ENCODE measurements at regions not wholly inside any gene's neighbourhood (a gene's known extent, or its start where the extent isn't known, plus 50 kb on each side); places are given as distances from the start of the nearest gene placed in this dataset.

- TF ChIP-seq POLR2A (IDR thresholded peaks at IDR 0.05; ENCODE audit: low read length), result no peak
- no peak for TF ChIP-seq GATA1 (IDR thresholded peaks at IDR 0.05; ENCODE audit: low read depth, low read length)
These were observed 71.8 kb upstream of the SIRPA start for GRCh38 chr20:1823450-1823844.

All from erythroblast (primary cell).